ENCODE measurements at regions not wholly inside any gene's neighbourhood (a gene's known extent, or its start where the extent isn't known, plus 50 kb on each side); places are given as distances from the start of the nearest gene placed in this dataset.

DNA sequence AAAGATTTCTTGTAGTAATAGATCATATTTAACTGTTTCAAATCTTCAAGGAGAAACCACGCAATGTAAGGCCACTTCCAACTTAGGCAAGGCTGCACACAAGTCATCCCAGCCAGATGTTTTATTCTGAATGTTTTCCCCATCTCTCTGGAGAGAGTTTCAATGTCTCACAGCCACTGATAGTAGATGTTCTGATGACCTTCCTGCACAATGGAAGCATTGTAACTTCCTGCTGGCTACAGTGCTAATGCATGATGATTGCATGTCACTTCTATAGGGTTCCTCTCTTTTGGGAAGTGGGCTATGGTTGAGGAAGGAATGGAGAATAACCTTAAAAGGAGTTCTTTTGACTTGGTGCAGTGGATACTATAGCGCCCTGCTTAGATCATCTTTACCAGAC is 328.0 kb downstream of the ZNF621 start (continued):
- TF ChIP-seq, protein P1, sequence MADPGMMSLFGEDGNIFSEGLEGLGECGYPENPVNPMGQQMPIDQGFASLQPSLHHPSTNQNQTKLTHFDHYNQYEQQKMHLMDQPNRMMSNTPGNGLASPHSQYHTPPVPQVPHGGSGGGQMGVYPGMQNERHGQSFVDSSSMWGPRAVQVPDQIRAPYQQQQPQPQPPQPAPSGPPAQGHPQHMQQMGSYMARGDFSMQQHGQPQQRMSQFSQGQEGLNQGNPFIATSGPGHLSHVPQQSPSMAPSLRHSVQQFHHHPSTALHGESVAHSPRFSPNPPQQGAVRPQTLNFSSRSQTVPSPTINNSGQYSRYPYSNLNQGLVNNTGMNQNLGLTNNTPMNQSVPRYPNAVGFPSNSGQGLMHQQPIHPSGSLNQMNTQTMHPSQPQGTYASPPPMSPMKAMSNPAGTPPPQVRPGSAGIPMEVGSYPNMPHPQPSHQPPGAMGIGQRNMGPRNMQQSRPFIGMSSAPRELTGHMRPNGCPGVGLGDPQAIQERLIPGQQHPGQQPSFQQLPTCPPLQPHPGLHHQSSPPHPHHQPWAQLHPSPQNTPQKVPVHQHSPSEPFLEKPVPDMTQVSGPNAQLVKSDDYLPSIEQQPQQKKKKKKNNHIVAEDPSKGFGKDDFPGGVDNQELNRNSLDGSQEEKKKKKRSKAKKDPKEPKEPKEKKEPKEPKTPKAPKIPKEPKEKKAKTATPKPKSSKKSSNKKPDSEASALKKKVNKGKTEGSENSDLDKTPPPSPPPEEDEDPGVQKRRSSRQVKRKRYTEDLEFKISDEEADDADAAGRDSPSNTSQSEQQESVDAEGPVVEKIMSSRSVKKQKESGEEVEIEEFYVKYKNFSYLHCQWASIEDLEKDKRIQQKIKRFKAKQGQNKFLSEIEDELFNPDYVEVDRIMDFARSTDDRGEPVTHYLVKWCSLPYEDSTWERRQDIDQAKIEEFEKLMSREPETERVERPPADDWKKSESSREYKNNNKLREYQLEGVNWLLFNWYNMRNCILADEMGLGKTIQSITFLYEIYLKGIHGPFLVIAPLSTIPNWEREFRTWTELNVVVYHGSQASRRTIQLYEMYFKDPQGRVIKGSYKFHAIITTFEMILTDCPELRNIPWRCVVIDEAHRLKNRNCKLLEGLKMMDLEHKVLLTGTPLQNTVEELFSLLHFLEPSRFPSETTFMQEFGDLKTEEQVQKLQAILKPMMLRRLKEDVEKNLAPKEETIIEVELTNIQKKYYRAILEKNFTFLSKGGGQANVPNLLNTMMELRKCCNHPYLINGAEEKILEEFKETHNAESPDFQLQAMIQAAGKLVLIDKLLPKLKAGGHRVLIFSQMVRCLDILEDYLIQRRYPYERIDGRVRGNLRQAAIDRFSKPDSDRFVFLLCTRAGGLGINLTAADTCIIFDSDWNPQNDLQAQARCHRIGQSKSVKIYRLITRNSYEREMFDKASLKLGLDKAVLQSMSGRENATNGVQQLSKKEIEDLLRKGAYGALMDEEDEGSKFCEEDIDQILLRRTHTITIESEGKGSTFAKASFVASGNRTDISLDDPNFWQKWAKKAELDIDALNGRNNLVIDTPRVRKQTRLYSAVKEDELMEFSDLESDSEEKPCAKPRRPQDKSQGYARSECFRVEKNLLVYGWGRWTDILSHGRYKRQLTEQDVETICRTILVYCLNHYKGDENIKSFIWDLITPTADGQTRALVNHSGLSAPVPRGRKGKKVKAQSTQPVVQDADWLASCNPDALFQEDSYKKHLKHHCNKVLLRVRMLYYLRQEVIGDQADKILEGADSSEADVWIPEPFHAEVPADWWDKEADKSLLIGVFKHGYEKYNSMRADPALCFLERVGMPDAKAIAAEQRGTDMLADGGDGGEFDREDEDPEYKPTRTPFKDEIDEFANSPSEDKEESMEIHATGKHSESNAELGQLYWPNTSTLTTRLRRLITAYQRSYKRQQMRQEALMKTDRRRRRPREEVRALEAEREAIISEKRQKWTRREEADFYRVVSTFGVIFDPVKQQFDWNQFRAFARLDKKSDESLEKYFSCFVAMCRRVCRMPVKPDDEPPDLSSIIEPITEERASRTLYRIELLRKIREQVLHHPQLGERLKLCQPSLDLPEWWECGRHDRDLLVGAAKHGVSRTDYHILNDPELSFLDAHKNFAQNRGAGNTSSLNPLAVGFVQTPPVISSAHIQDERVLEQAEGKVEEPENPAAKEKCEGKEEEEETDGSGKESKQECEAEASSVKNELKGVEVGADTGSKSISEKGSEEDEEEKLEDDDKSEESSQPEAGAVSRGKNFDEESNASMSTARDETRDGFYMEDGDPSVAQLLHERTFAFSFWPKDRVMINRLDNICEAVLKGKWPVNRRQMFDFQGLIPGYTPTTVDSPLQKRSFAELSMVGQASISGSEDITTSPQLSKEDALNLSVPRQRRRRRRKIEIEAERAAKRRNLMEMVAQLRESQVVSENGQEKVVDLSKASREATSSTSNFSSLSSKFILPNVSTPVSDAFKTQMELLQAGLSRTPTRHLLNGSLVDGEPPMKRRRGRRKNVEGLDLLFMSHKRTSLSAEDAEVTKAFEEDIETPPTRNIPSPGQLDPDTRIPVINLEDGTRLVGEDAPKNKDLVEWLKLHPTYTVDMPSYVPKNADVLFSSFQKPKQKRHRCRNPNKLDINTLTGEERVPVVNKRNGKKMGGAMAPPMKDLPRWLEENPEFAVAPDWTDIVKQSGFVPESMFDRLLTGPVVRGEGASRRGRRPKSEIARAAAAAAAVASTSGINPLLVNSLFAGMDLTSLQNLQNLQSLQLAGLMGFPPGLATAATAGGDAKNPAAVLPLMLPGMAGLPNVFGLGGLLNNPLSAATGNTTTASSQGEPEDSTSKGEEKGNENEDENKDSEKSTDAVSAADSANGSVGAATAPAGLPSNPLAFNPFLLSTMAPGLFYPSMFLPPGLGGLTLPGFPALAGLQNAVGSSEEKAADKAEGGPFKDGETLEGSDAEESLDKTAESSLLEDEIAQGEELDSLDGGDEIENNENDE (IDR thresholded peaks at IDR 0.05; ENCODE audit: insufficient replicate concordance, low read length): no peak
- TF ChIP-seq BRCA1 (IDR thresholded peaks at IDR 0.05; ENCODE audit: low read depth, low read length) (no peak), KDM4A (IDR thresholded peaks at IDR 0.05; ENCODE audit: low read depth, low read length, severe bottlenecking) (no peak), SP1 (IDR thresholded peaks at IDR 0.05; ENCODE audit: low read depth, low read length) (no peak), TBP (IDR thresholded peaks at IDR 0.05; ENCODE audit: low read depth, low read length) (no peak), CREB1 (IDR thresholded peaks at IDR 0.05) (no peak), TAF1 (IDR thresholded peaks at IDR 0.05; ENCODE audit: low read depth, low read length) (no peak), FOSL1 (IDR thresholded peaks at IDR 0.05; ENCODE audit: insufficient read depth, low read depth, low read length) (no peak), ASH2L (IDR thresholded peaks at IDR 0.05; ENCODE audit: low read length) (no peak), ZNF274 (IDR thresholded peaks at IDR 0.05; ENCODE audit: borderline replicate concordance, extremely low read depth, low read length) (no peak), RXRA (IDR thresholded peaks at IDR 0.05; ENCODE audit: insufficient read depth, low read depth, low read length) (no peak), HDAC6 (IDR thresholded peaks at IDR 0.05; ENCODE audit: low read depth, low read length) (no peak), PHF8 (conservative IDR thresholded peaks at IDR 0.05; ENCODE audit: low read depth, low read length) (no peak), SRF (IDR thresholded peaks at IDR 0.05; ENCODE audit: low read depth, low read length) (no peak)
